ENCODE measurements at regions not wholly inside any gene's neighbourhood (a gene's known extent, or its start where the extent isn't known, plus 50 kb on each side); places are given as distances from the start of the nearest gene placed in this dataset.

- Mint-ChIP-seq H3K9me3 (peaks cover 15% of the 10 kb centered on the region), H3K4me1 (ENCODE audit: low read depth in 2 of 2) (peaks cover 0 to 5% of the 10 kb centered on the region in 2 donors), H3K27me3 (peaks cover 3 to 10% of the 10 kb centered on the region in 2 donors), H3K4me3 (no peak overlapping the region), H3K36me3 (peaks cover 19% of the 10 kb centered on the region), H3K27ac (no peak overlapping the region)
- ATAC-seq (peak in 1 of 2 donors; percentile 56), DNase-seq (ENCODE audit: low spot score) (no peak)
Observed at GRCh38 chr6:151709329-151709728, 98.2 kb upstream of the ESR1 start.

DNA sequence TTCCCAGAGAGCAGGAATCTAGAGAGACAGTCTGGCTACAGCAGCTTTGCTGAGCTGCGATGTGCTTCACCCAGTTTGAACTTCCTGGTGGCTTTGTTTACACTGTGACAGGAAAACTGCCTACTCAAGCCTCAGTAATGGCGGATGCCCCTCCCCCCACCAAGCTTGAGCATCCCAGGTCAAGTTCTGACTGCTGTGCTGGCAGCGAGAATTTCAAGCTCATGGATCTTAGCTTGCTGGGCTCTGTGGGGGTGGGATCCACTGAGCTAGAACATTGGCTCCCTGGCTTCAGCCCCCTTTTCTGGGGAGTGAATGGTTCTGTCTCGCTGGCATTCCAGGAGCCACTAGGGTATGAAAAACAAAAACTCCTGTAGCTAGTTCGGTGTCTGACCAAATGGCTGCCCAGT, 91.0 kb upstream of the ESR1 start:
- peaks cover 23% of the 10 kb centered on the region for H3K9me3 Mint-ChIP-seq
- ATAC-seq (no peak), DNase-seq (ENCODE audit: low spot score) (no peak)
- no peak overlapping the region for H3K27ac Mint-ChIP-seq
- H3K4me1 Mint-ChIP-seq (ENCODE audit: low read depth in 2 of 2), result no peaks in the 10 kb centered on the region
- peaks cover 26% of the 10 kb centered on the region for H3K36me3 Mint-ChIP-seq
- no peak overlapping the region for H3K4me3 Mint-ChIP-seq
- peaks cover 13 to 24% of the 10 kb centered on the region in 2 donors for H3K27me3 Mint-ChIP-seq

DNA sequence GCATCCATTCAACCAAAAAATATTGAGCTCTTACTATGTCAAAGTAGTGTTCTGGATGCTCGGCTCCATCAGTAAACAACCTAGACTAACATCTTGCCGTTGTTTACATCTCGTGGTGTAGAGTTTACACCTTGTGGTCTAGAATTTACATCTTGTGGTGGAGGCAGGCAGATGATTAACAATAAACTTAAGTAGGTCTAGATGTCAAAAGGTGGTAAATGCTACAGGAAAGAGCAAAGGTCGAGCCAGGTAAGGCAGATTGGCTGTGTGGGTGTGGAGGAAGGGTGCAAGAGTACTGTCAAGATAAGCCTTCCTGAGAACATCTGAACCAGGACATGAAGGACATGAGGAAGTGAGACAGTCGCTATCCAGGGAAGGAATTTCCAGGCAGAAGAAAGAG, 88.4 kb upstream of the ESR1 start:
- Mint-ChIP-seq H3K27ac (no peak overlapping the region), H3K4me1 (ENCODE audit: low read depth in 2 of 2) (peaks cover 0 to 5% of the 10 kb centered on the region in 2 donors), H3K27me3 (peaks cover 11 to 22% of the 10 kb centered on the region in 2 donors), H3K9me3 (peaks cover 10% of the 10 kb centered on the region), H3K36me3 (peaks cover 7% of the 10 kb centered on the region), H3K4me3 (no peak overlapping the region)
- no peak for DNase-seq (ENCODE audit: low spot score)
- ATAC-seq, result no peak

GRCh38 chr6:151721146-151721545, 86.3 kb upstream of the ESR1 start:
- Mint-ChIP-seq H3K4me3 (no peak overlapping the region), H3K4me1 (ENCODE audit: low read depth in 2 of 2) (peaks cover 0 to 5% of the 10 kb centered on the region in 2 donors), H3K27ac (no peak overlapping the region), H3K27me3 (peaks cover 9 to 29% of the 10 kb centered on the region in 2 donors), H3K36me3 (no peaks in the 10 kb centered on the region), H3K9me3 (peaks cover 4% of the 10 kb centered on the region)
- no peak for DNase-seq (ENCODE audit: low spot score)
- no peak for ATAC-seq

GRCh38 chr6:151721671-151722070, 85.8 kb upstream of the ESR1 start:
- peaks cover 4% of the 10 kb centered on the region for H3K9me3 Mint-ChIP-seq
- H3K36me3 Mint-ChIP-seq, result no peaks in the 10 kb centered on the region
- peaks cover 9 to 29% of the 10 kb centered on the region in 2 donors for H3K27me3 Mint-ChIP-seq
- H3K4me1 Mint-ChIP-seq (ENCODE audit: low read depth in 2 of 2), result peaks cover 0 to 5% of the 10 kb centered on the region in 2 donors
- DNase-seq (ENCODE audit: low spot score), result no peak
- H3K27ac Mint-ChIP-seq, result no peak overlapping the region
- no peak for ATAC-seq
- H3K4me3 Mint-ChIP-seq, result no peak overlapping the region

DNA sequence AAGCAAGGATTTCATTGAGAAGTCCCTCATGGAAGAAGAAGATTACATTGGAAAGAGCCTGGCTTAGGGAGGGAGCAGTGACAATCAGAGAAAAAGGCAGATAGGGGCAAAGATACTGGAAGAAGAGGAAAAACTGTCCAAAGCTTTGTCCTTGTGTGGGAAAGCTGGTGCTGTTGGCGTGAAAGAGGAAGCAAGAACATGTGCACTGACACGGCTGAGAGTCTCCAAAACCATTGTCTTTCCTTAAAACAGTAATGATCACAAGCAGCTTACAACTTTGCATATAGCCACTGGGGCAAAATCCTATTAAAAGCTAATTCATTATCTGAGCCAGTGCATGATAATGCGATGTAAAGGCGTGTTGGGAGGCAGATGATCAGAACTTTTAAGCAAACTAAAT, 85.1 kb upstream of the ESR1 start:
- Mint-ChIP-seq H3K4me3 (no peak overlapping the region), H3K36me3 (no peaks in the 10 kb centered on the region), H3K9me3 (peaks cover 4% of the 10 kb centered on the region), H3K4me1 (ENCODE audit: low read depth in 2 of 2) (peaks cover 0 to 5% of the 10 kb centered on the region in 2 donors), H3K27me3 (peaks cover 9 to 29% of the 10 kb centered on the region in 2 donors), H3K27ac (no peak overlapping the region)
- ATAC-seq (no peak), DNase-seq (ENCODE audit: low spot score) (no peak)

- Mint-ChIP-seq H3K9me3 (peaks cover 4% of the 10 kb centered on the region), H3K4me3 (no peak overlapping the region), H3K27me3 (peaks cover 9 to 29% of the 10 kb centered on the region in 2 donors), H3K36me3 (no peaks in the 10 kb centered on the region), H3K27ac (no peak overlapping the region), H3K4me1 (ENCODE audit: low read depth in 2 of 2) (peaks cover 0 to 5% of the 10 kb centered on the region in 2 donors)
- DNase-seq (ENCODE audit: low spot score), result no peak
- ATAC-seq, result peak; percentile 76 to 86
Observed at GRCh38 chr6:151723152-151723551, 84.3 kb upstream of the ESR1 start.

DNA sequence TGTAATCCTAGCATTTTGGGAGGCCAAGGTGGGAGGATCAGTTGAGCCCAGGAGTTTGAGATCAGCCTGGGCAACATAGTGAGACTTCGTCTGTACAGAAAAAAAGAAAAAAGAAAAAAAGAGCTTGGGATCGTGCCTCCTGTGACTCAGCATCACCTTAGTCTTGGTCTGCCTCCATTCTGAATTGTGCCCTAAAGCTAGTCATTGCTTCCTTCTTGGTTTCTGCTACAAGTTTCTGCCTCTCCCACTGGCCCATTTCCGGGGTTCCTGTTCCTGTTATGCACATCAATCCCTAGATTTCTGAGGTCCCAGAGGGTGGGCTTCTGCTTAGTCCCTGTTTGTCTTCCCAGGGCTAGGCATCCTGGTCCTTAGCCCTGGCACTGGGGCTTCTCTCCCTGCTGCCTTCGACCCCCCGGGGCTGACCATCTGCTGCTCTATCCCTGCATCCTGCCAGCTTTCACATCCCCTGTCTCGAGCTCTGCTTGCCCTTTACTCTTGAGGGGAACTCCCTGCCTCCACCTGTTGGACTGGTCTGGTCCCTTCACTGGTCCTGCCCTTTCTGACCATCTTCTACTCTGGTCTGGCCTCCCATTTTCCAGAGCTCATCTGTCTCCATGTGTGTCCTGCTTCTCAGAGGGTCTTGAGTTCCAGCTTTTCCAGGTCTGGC, 77.5 kb upstream of the ESR1 start:
- Mint-ChIP-seq H3K27ac (no peak overlapping the region), H3K9me3 (no peaks in the 10 kb centered on the region), H3K4me1 (ENCODE audit: low read depth in 2 of 2) (peaks cover 0 to 5% of the 10 kb centered on the region in 2 donors), H3K36me3 (peaks cover 4% of the 10 kb centered on the region), H3K27me3 (peaks cover 2 to 14% of the 10 kb centered on the region in 2 donors), H3K4me3 (no peak overlapping the region)
- no peak for DNase-seq (ENCODE audit: low spot score)
- no peak for ATAC-seq

GRCh38 chr6:151730496-151730870, 77.0 kb upstream of the ESR1 start:
- ATAC-seq (no peak), DNase-seq (ENCODE audit: low spot score) (no peak)
- H3K27me3 Mint-ChIP-seq, result peaks cover 1 to 11% of the 10 kb centered on the region in 2 donors
- H3K36me3 Mint-ChIP-seq, result peaks cover 4% of the 10 kb centered on the region
- H3K4me3 Mint-ChIP-seq, result no peak overlapping the region
- no peaks in the 10 kb centered on the region for H3K9me3 Mint-ChIP-seq
- H3K4me1 Mint-ChIP-seq (ENCODE audit: low read depth in 2 of 2), result peaks cover 0 to 5% of the 10 kb centered on the region in 2 donors
- H3K27ac Mint-ChIP-seq, result no peak overlapping the region

DNA sequence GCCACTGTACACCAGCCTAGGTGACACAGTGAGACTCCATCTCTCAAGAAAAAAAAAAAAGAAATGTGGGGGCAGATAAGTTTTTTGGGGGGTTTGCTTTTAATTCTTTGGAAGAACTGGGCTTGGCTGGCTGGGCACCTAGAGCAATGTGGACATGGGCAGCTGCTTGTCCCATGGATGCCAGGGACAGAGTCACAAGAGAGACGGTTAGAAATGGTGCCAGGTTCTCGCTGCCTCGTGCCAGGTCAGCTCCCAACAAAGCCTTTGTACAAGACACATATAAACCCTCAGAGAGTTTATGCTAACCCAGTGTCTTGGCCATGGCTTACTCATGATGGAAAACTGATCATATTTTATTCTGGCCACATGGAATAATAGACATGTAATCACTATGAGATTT, 76.2 kb upstream of the ESR1 start:
- Mint-ChIP-seq H3K4me3 (no peak overlapping the region), H3K27me3 (peaks cover 3 to 6% of the 10 kb centered on the region in 2 donors), H3K4me1 (ENCODE audit: low read depth in 2 of 2) (peaks cover 0 to 5% of the 10 kb centered on the region in 2 donors), H3K27ac (no peak overlapping the region), H3K9me3 (no peaks in the 10 kb centered on the region), H3K36me3 (peaks cover 4% of the 10 kb centered on the region)
- ATAC-seq, result no peak
- no peak for DNase-seq (ENCODE audit: low spot score)

DNA sequence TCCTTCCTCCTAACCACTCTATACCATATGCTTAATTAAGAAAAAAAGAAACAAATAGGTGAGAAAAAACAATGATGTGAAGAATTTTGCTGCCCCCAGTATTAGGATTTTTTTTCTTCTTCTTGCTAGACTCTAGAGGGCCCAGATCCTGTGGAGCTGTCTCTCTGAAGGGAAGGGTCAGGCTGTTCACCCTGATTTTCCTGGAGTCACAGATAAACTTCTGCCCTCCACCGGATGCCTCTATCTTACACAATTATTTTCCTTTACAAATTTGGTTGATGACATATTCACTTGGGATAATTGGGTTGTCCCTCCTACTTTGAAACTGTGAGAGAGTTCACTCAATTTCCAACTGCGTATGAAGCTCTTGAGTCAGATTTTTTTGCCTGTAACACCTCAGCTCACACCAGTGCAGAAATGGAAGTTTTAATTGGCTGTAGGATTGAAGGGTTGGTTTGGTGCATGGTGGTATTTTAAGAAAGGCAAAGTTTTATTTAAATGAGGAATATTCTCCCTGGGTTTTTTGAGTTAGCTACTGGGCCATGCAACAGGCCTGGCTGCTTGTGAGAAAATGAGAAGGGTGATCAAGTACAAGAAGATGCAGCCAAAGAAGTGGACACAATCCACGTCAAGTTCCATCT, 73.7 kb upstream of the ESR1 start:
- Mint-ChIP-seq H3K4me3 (no peak overlapping the region), H3K4me1 (ENCODE audit: low read depth in 2 of 2) (peaks cover 0 to 5% of the 10 kb centered on the region in 2 donors), H3K27me3 (peaks cover 3 to 6% of the 10 kb centered on the region in 2 donors), H3K9me3 (no peaks in the 10 kb centered on the region), H3K27ac (no peak overlapping the region), H3K36me3 (peaks cover 4% of the 10 kb centered on the region)
- ATAC-seq (no peak), DNase-seq (ENCODE audit: low spot score) (no peak)

GRCh38 chr6:151738267-151738666, 69.2 kb upstream of the ESR1 start:
- Mint-ChIP-seq H3K36me3 (no peaks in the 10 kb centered on the region), H3K4me1 (ENCODE audit: low read depth in 2 of 2) (no peaks in the 10 kb centered on the region), H3K27ac (no peak overlapping the region), H3K27me3 (peaks cover 10 to 21% of the 10 kb centered on the region in 2 donors), H3K4me3 (no peak overlapping the region), H3K9me3 (no peaks in the 10 kb centered on the region)
- DNase-seq (ENCODE audit: low spot score), result no peak
- ATAC-seq, result no peak

GRCh38 chr6:151738960-151739359, 68.5 kb upstream of the ESR1 start:
- Mint-ChIP-seq H3K27ac (no peak overlapping the region), H3K4me1 (ENCODE audit: low read depth in 2 of 2) (no peaks in the 10 kb centered on the region), H3K27me3 (peaks cover 12 to 28% of the 10 kb centered on the region in 2 donors), H3K4me3 (no peak overlapping the region), H3K36me3 (no peaks in the 10 kb centered on the region), H3K9me3 (no peaks in the 10 kb centered on the region)
- ATAC-seq, result no peak
- DNase-seq (ENCODE audit: low spot score), result no peak

- H3K9me3 Mint-ChIP-seq, result peaks cover 1% of the 10 kb centered on the region
- peaks cover 10 to 37% of the 10 kb centered on the region in 2 donors for H3K27me3 Mint-ChIP-seq
- H3K27ac Mint-ChIP-seq, result no peak overlapping the region
- peaks cover 0 to 1% of the 10 kb centered on the region in 2 donors for H3K4me1 Mint-ChIP-seq (ENCODE audit: low read depth in 2 of 2)
- H3K36me3 Mint-ChIP-seq, result no peaks in the 10 kb centered on the region
- DNase-seq (ENCODE audit: low spot score), result no peak
- ATAC-seq, result no peak
- H3K4me3 Mint-ChIP-seq, result no peak overlapping the region
Observed at GRCh38 chr6:151740820-151741219, 66.7 kb upstream of the ESR1 start.
